ENCODE measurements at regions not wholly inside any gene's neighbourhood (a gene's known extent, or its start where the extent isn't known, plus 50 kb on each side); places are given as distances from the start of the nearest gene placed in this dataset.

DNA sequence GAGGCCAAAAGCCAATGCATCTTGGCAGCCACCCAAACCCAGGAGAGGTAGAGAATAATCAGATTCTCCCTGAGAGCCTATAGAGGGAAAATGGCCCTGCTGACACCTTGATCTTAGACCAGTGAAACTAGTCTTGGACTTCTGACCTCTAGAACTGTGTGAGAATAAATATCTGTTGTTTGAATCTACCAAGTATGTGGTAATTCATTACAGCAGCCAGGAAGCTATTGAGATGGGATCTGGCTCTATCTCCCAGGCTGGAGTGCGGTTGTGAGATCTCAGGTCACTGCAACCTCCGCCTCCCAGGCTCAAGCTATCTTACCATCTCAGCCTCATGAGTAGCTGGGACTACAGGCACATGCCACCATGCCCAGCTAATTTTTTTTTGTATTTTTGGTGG lies 567.2 kb downstream of the MBD2 start:
- no peaks in the 10 kb centered on the region for H3K27me3 Mint-ChIP-seq (ENCODE audit: unreplicated experiment)
- peaks cover 4% of the 10 kb centered on the region for H3K9me3 Mint-ChIP-seq (ENCODE audit: unreplicated experiment)
- H3K4me3 Mint-ChIP-seq (ENCODE audit: unreplicated experiment) = no peak overlapping the region
- H3K27ac Mint-ChIP-seq (ENCODE audit: unreplicated experiment) = no peak overlapping the region
- TF ChIP-seq CTCF (IDR thresholded peaks at IDR 0.05; ENCODE audit: unreplicated experiment) = no peak
- H3K4me1 Mint-ChIP-seq (ENCODE audit: unreplicated experiment) = no peaks in the 10 kb centered on the region
- DNase-seq (ENCODE audit: low spot score) = no peak
- H3K36me3 Mint-ChIP-seq (ENCODE audit: low read depth, unreplicated experiment) = no peaks in the 10 kb centered on the region

GRCh38 chr18:53649621-53650020 lies 574.8 kb downstream of the MBD2 start:
- TF ChIP-seq CTCF (IDR thresholded peaks at IDR 0.05; ENCODE audit: unreplicated experiment) = no peak
- Mint-ChIP-seq H3K36me3 (ENCODE audit: low read depth, unreplicated experiment) (no peaks in the 10 kb centered on the region), H3K4me1 (ENCODE audit: unreplicated experiment) (no peaks in the 10 kb centered on the region), H3K27ac (ENCODE audit: unreplicated experiment) (no peak overlapping the region), H3K27me3 (ENCODE audit: unreplicated experiment) (no peaks in the 10 kb centered on the region), H3K9me3 (ENCODE audit: unreplicated experiment) (no peaks in the 10 kb centered on the region), H3K4me3 (ENCODE audit: unreplicated experiment) (no peak overlapping the region)
- no peak for DNase-seq (ENCODE audit: low spot score)

DNA sequence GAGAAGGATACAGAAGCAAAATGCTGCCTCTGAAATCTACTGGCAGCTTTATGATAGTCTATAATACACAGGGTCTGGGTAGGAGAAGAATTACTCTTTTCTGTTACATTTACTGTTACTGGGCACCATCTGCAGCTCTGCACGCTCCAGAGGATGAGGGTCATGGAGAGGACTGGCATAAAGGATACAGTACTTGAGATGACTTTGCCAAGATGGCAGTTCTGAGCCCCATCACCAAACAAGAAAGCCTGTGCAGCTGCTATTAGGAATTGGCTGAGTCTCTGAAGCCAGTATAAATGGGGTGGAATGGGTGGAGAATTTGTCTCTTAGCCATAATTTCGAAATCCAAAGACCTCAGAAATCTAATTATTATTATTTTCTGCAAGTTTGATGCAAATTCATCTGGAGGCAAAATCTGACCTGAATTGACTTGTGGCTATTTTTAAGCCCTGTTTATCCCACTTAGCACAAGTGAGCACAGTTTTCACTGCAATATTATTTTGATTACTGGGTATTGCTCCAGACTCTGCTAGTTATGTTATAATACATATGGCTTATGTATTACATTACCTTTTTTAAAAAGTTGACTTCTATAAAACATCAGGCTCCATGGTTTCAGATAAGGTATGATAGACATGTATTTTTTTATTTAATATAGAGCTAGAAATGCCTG lies 579.5 kb downstream of the MBD2 start:
- no peak overlapping the region for H3K27ac Mint-ChIP-seq (ENCODE audit: unreplicated experiment)
- H3K9me3 Mint-ChIP-seq (ENCODE audit: unreplicated experiment) = no peaks in the 10 kb centered on the region
- TF ChIP-seq CTCF (IDR thresholded peaks at IDR 0.05; ENCODE audit: unreplicated experiment) = no peak
- H3K4me1 Mint-ChIP-seq (ENCODE audit: unreplicated experiment) = no peaks in the 10 kb centered on the region
- H3K36me3 Mint-ChIP-seq (ENCODE audit: low read depth, unreplicated experiment) = no peaks in the 10 kb centered on the region
- H3K27me3 Mint-ChIP-seq (ENCODE audit: unreplicated experiment) = no peaks in the 10 kb centered on the region
- no peak overlapping the region for H3K4me3 Mint-ChIP-seq (ENCODE audit: unreplicated experiment)
- DNase-seq (ENCODE audit: low spot score) = no peak

DNA sequence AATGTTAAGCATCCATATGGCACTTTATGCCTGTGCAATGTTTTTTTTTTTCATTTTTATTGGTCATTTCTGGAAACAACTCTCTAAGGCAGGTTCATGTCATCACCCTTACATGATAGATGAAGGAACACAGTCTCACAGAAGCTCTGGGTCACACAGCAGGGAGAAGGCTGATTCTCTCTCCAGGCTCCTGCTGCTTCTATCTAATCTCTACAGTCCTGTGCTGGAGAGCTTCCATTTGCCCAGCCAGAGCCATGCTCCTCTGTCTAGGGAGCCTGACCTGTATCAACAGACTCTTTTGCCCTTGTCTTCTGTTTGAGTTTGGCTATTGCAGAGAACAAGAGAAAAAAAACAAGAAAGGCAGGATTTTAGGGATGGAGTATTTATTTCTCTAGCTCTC lies 584.8 kb downstream of the MBD2 start:
- no peak for DNase-seq (ENCODE audit: low spot score)
- Mint-ChIP-seq H3K4me1 (ENCODE audit: unreplicated experiment) (no peaks in the 10 kb centered on the region), H3K27ac (ENCODE audit: unreplicated experiment) (no peak overlapping the region), H3K36me3 (ENCODE audit: low read depth, unreplicated experiment) (no peaks in the 10 kb centered on the region), H3K9me3 (ENCODE audit: unreplicated experiment) (no peaks in the 10 kb centered on the region), H3K4me3 (ENCODE audit: unreplicated experiment) (no peak overlapping the region), H3K27me3 (ENCODE audit: unreplicated experiment) (no peaks in the 10 kb centered on the region)
- no peak for TF ChIP-seq CTCF (IDR thresholded peaks at IDR 0.05; ENCODE audit: unreplicated experiment)

DNA sequence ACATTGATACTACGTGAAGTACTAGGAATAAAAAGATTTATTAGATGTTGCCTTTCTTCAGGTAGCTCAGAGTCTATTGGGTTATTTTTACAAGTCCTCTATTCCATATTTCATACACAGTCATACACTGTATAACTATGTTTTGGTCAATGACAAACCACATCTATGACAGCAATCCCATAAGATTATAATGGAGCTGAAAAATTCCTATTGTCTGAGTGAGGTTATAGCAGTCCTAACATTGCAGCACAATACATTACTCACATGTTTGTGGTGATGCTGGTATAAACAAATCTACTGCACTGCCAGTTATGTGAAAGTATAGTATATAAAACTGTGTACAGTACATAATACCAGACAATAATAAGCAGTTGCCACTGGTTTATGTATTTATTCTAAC lies 595.1 kb downstream of the MBD2 start:
- no peaks in the 10 kb centered on the region for H3K36me3 Mint-ChIP-seq (ENCODE audit: low read depth, unreplicated experiment)
- no peak overlapping the region for H3K4me3 Mint-ChIP-seq (ENCODE audit: unreplicated experiment)
- H3K4me1 Mint-ChIP-seq (ENCODE audit: unreplicated experiment) = no peaks in the 10 kb centered on the region
- H3K27ac Mint-ChIP-seq (ENCODE audit: unreplicated experiment) = no peak overlapping the region
- no peaks in the 10 kb centered on the region for H3K9me3 Mint-ChIP-seq (ENCODE audit: unreplicated experiment)
- TF ChIP-seq CTCF (IDR thresholded peaks at IDR 0.05; ENCODE audit: unreplicated experiment) = no peak
- H3K27me3 Mint-ChIP-seq (ENCODE audit: unreplicated experiment) = peaks cover 4% of the 10 kb centered on the region
- no peak for DNase-seq (ENCODE audit: low spot score)

Data from endothelial cell (in vitro differentiated cells).